ENCODE measurements at regions not wholly inside any gene's neighbourhood (a gene's known extent, or its start where the extent isn't known, plus 50 kb on each side); places are given as distances from the start of the nearest gene placed in this dataset.

DNA sequence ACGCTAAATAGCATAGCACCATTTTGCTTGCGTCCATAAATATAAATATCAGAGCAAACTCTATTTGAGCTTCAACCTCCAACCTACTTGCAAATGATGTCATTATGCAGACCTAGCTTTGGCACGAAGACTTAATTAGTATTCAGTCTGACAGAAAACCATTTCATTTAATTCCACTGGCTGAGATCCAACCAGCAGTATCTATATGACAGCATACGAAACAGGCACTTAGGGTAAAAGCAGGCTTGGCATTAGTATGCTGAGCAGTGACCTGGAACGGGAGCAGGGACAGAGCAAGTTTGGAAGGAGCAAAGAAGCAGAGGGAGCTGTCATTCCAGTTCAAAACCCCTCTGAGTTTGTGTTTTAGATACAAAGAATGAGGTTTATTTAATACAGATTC is 312.5 kb upstream of the CHRM2 start:
- H3K36me3 Mint-ChIP-seq (ENCODE audit: low read depth): no peaks in the 10 kb centered on the region
- H3K4me1 Mint-ChIP-seq: no peaks in the 10 kb centered on the region

GRCh38 chr7:136551618-136552017 is 316.8 kb upstream of the CHRM2 start:
- H3K27ac Mint-ChIP-seq: no peak overlapping the region
- no peaks in the 10 kb centered on the region for H3K36me3 Mint-ChIP-seq (ENCODE audit: low read depth)
- no peaks in the 10 kb centered on the region for H3K4me1 Mint-ChIP-seq
- TF ChIP-seq, protein P1, sequence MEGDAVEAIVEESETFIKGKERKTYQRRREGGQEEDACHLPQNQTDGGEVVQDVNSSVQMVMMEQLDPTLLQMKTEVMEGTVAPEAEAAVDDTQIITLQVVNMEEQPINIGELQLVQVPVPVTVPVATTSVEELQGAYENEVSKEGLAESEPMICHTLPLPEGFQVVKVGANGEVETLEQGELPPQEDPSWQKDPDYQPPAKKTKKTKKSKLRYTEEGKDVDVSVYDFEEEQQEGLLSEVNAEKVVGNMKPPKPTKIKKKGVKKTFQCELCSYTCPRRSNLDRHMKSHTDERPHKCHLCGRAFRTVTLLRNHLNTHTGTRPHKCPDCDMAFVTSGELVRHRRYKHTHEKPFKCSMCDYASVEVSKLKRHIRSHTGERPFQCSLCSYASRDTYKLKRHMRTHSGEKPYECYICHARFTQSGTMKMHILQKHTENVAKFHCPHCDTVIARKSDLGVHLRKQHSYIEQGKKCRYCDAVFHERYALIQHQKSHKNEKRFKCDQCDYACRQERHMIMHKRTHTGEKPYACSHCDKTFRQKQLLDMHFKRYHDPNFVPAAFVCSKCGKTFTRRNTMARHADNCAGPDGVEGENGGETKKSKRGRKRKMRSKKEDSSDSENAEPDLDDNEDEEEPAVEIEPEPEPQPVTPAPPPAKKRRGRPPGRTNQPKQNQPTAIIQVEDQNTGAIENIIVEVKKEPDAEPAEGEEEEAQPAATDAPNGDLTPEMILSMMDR (IDR thresholded peaks at IDR 0.05; ENCODE audit: unreplicated experiment in 3 of 3): no peak
- H3K9me3 Mint-ChIP-seq: no peaks in the 10 kb centered on the region
- H3K27me3 Mint-ChIP-seq (ENCODE audit: low read depth): peaks cover 5% of the 10 kb centered on the region
- no peak overlapping the region for H3K4me3 Mint-ChIP-seq

More for the DNA sequence above, 312.5 kb upstream of the CHRM2 start:
- no peak overlapping the region for H3K4me3 Mint-ChIP-seq
- no peak overlapping the region for H3K27ac Mint-ChIP-seq
- no peaks in the 10 kb centered on the region for H3K27me3 Mint-ChIP-seq (ENCODE audit: low read depth)
- TF ChIP-seq, protein P1 (IDR thresholded peaks at IDR 0.05; ENCODE audit: unreplicated experiment in 3 of 3): no peak
- H3K9me3 Mint-ChIP-seq: no peaks in the 10 kb centered on the region

- TF ChIP-seq, protein P1 (IDR thresholded peaks at IDR 0.05; ENCODE audit: unreplicated experiment in 3 of 3): no peak
- Mint-ChIP-seq H3K27me3 (ENCODE audit: low read depth) (peaks cover 5% of the 10 kb centered on the region), H3K36me3 (ENCODE audit: low read depth) (no peaks in the 10 kb centered on the region), H3K27ac (no peak overlapping the region), H3K4me1 (no peaks in the 10 kb centered on the region), H3K9me3 (no peaks in the 10 kb centered on the region), H3K4me3 (no peak overlapping the region)
These were observed 318.7 kb upstream of the CHRM2 start for GRCh38 chr7:136549756-136550155.

DNA sequence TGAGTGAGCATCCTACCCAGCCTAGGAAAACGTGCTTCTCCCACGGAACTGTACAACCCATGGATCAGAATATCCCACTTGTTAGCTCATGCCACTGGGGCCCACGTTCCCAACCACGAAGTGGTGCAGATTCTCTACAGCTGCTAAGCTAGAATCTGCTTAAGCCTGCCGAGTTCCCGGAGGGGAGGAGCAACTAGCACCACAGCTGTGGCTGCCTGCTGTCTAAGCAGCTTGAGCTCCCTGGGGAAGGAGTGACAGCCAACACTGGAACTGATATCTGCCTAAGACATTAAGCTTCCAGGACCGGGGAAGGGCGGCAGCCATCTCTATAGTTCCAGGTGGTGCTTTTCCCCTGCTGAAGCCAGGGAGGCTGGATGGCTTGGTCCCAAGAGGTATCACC is 334.7 kb upstream of the CHRM2 start:
- Mint-ChIP-seq H3K36me3 (ENCODE audit: low read depth) (no peaks in the 10 kb centered on the region), H3K4me3 (no peak overlapping the region), H3K9me3 (peaks cover 33% of the 10 kb centered on the region), H3K4me1 (no peaks in the 10 kb centered on the region), H3K27me3 (ENCODE audit: low read depth) (no peaks in the 10 kb centered on the region), H3K27ac (no peak overlapping the region)
- TF ChIP-seq, protein P1 (IDR thresholded peaks at IDR 0.05; ENCODE audit: unreplicated experiment in 3 of 3): no peak

- Mint-ChIP-seq H3K4me1 (peaks cover 5% of the 10 kb centered on the region), H3K27me3 (ENCODE audit: low read depth) (no peaks in the 10 kb centered on the region), H3K9me3 (peaks cover 17% of the 10 kb centered on the region), H3K36me3 (ENCODE audit: low read depth) (no peaks in the 10 kb centered on the region), H3K4me3 (no peak overlapping the region), H3K27ac (no peak overlapping the region)
- TF ChIP-seq, protein P1 (IDR thresholded peaks at IDR 0.05; ENCODE audit: unreplicated experiment in 3 of 3): no peak
These were observed 337.6 kb upstream of the CHRM2 start for GRCh38 chr7:136530831-136531230.

DNA sequence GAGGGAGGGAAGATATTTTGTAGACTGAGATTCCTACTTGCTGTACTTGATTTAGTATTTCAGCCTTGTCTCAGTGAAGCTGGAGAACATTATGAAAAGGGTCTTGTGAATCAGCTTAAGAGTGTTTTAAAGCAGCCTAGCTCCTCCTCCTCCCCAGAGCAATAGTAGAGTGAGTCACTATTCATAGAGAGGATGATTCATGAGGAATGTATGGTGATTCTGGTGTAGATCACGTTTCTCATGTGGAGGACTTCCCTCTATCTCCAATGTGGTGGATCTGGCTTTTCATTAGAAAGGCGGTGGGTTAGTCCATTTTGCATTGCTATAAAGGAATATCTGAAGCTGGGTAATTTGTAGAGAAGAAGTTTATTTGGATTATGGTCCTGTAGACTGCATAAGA is 340.1 kb upstream of the CHRM2 start:
- H3K27ac Mint-ChIP-seq: no peak overlapping the region
- TF ChIP-seq, protein P1 (IDR thresholded peaks at IDR 0.05; ENCODE audit: unreplicated experiment in 3 of 3): no peak
- H3K4me3 Mint-ChIP-seq: no peak overlapping the region
- H3K4me1 Mint-ChIP-seq: peaks cover 5% of the 10 kb centered on the region
- H3K36me3 Mint-ChIP-seq (ENCODE audit: low read depth): no peaks in the 10 kb centered on the region
- H3K9me3 Mint-ChIP-seq: peaks cover 4% of the 10 kb centered on the region
- H3K27me3 Mint-ChIP-seq (ENCODE audit: low read depth): no peaks in the 10 kb centered on the region

Measured in nephron (organoid).